Kidney glomerular epithelial cell (primary cell): ENCODE measurements at regions not wholly inside any gene's neighbourhood (a gene's known extent, or its start where the extent isn't known, plus 50 kb on each side); places are given as distances from the start of the nearest gene placed in this dataset.
"Not testable (repeated sequence)": the region's sequence is repeated elsewhere in the genome, so short reads cannot be mapped to it uniquely, and the experiment has no call there.

Experiments
- DNase-seq: peaks from one replicate; lab custom pipeline; 2025; lab: John Stamatoyannopoulos, UW

DNA sequence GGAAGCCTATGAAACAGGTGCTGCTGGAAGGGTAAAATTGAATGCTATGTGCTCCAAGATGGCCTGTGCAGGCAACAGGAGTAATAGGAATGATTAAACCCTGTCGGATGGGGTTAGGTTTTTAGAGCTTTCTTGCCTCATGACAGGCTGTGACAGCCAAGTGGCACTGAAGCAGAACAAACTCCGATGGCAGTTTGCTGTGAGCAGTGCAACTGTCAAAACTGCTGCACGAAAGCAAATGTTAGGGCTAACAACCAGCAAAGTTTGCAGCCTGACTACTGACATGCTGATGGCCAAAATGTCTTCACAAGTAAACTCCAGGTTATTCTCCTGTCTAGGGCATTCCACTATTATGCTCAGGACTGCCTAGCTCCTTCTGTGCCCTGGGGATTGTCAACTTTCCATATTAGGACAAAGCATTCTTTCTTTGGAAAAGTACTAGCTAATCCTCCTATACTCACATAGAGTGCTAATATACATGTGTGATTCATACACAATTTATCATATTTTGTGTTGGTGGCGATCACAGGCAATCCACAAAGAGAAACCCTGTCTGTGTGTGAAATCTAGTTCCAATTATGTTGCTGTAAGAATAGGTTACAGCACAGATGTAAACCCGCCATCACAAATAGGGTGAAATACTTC lies 486.6 kb upstream of the TENM3 start:
- no peak for DNase-seq

DNA sequence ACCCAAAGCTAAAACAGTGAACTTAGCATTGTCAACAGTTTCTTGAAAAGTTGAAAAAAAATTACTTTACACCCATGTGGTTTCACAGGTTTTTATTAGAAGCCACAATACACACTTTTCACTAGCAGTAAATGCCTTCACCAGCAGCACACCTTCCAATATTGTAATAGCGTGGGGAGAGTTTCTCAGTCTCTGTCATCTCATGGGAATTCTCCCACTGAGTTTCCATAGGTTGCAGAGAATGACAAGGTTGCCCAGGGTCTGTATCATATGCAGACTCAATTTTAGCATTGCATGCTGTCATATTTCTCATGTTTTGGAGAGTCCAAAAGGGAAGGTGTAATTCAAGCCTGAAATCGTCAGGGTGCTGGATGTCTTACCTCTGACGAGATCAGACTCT lies 486.1 kb upstream of the TENM3 start:
- DNase-seq, result no peak

DNA sequence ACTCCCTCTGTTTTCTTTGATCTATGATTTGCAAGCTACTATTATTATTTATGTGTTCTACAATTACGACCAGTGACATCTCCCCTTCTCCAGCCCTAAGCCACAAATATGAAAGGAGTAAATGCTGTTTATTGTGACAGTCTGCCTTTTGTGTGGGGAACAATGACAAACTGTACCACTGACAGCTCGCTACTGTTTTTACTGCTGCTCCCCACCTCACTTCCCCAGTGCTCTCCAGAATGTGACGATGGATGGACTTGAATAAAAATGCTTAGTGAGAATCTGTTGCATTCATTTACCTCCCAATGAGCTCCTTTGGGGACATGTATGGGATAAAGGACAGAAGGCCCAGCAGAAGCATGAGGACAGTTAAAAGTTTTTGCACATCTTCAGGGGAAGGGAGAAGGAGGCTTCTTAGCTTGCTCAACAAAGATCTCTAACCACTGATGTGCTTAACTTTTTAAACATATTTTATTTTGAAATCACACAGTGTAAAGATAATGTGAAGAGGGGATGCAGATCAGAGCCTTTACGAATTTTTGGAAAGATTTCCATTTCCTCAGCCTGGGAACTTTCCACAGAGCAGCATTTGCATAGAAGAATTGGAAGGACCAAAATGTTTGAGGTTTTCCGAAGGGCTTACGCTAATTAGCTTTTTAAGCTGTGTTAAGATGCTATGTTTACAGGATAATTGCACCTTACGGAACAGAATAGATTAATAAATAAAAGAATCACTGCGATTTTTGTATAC lies 485.1 kb upstream of the TENM3 start:
- DNase-seq, result no peak

DNA sequence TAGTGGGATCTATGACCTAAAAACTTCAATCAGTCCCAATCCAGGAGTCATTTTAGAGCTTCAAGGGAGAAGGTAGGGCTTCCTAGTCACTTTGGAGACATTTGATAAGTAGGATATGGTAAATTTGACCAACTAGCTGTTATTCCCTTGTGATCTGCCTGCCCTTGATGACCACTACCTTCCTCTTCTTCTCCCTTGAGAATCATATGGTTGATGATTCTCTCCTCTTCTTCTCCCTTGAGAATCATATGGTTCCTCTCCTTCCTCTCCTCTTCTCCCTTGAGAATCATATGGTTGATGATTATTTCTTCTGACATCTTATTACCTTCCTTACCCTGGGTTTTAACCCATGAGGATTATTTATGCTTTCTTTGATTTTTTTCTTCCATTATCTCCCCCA lies 482.6 kb upstream of the TENM3 start:
- no peak for DNase-seq

DNA sequence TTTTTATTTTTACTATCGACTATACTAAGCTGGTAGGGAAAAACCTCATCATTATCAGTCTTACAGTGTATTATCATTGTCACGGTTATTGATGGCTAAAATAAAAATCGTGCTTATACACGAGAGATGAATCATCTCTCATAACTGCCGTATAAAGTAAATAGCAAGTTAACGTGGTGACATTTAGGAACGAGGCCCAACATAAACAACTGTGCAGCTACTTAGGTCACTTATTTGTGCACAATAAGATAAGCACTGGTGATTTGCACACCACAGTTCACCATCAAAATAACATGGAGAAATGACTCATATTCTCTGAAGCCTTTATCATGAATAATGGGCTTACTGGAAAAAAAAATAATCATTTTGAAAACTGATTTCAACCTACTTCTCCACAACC lies 482.0 kb upstream of the TENM3 start:
- no peak for DNase-seq

DNA sequence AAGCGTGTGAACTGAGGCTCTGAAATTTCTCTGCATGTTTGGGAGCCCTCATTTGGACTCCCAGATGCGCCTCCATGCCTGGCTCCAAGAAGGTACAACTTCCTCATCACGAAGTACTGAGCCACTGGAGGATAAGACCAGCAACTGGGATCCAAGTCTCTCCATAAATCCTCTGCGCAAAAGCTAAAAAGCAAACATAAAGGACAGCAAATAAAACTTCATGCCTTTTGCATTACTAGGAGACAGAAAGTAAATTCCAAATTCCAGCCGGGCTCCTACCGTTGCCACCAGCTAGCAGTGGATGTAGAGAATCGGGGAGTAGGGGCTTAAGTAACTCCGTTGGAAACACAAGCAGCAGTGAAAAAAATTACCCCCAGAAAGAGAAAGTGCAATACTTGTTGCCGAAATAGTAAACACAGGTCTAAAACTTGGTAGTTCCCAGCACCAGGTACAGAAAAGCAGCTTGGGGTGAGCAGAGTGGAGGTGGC lies 477.1 kb upstream of the TENM3 start:
- no peak for DNase-seq

DNA sequence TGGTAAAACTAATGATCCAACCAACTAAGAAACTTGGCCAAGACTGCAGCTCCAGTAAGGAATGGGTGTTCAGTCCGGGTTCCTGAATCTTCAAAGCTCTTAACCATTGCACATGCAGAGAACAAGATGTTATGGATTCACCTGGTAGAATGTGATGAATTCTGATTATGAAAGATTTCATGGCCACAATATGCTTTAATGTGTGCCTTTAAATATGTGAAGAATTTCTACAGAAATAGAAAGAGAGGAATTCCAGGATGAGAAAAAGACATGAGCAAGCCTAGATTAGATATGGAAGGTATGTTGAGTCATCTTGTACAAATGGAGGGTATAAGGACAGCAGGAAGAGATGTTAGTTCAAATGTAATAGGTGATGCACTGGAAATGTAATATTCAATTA lies 472.2 kb upstream of the TENM3 start:
- DNase-seq, result no peak

DNA sequence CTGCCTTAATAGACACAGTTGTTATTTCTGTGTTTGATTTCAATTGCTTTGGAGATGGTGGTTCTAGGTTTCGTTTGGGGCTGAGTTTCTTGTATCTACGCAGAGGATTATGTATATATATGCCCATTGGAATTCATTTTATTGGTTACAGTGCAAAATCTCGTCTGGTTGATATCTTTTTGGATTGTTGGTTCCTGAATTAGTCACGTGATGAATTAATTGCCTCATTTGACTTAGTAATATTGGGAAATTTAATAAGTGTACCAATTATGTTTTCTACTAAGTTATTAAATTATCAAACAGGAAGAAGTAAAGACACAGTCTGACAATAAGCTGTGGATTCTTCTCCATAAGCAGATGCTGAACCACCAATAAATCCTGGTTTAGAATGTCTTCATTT lies 467.9 kb upstream of the TENM3 start:
- DNase-seq, result no peak

DNA sequence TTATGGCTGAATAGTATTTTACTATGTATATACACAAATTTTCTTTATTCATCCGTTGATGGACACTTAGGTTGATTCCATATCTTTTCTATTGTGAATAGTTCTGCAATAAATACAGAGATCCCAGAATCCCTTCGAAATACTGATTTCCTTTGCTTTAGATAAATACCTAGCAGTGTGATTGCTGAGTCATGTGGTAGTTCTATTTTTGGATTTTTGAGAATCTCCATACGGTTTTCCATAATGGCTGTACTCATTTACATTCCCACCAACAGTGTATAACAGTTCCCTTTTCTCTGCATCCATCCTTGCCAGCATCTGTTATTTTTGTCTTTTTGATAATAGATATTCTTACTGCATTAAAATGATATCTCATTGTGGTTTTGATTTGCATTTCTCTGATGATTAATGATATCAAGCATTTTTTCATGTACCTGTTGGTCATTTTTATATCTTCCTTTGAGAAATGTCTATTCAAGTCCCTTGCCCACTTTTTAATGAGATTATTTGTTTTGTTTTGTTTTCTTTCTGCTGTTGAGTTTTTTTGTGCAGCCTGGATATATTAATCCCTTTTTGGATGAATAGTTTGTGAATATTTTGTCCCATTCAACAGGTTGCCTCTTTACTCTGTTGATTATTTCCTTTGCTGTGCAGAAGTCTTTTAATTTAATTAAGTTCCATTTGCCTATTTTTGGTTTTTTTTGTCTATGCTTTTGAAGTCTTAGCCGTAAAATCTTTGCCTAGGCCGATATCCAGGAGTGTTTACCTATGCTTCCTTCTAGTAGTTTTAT lies 466.7 kb upstream of the TENM3 start:
- no peak for DNase-seq

DNA sequence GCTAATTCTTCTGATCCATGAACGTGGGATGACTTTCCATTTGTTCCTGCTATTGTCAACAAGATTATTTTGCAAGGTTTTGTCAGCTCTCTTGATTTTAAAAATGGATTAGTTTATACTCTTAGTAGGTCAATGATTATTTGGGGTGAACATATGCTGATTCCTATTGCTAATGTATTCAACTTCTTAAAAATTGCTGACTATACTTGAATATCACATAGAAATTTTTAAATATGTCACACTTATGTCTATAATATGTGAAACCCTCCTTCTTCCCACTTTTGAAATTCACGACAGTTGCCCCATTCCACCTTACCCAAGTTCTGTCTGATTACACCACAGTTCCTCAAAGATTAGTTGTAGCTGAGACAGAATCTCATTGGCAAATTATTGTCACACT lies 465.7 kb upstream of the TENM3 start:
- DNase-seq, result no peak

DNA sequence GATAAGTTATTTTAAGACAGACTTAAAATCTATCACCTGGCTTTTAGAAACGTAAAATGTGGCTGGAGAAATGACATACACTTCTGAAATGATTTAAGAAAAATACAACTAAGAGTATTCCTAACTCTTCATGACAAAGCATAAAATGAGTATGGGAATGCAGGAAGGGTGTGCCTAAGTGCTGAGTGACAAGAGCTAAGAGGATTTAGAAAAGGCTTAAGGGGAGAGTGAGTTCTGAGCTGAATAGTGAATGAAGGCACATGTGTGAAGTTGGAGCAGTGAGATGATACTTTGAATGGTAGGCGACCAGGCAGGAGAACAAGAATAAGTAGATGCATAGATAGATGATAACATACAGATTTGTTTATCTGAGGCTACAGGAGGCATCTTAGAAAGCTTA lies 458.3 kb upstream of the TENM3 start:
- no peak for DNase-seq

DNA sequence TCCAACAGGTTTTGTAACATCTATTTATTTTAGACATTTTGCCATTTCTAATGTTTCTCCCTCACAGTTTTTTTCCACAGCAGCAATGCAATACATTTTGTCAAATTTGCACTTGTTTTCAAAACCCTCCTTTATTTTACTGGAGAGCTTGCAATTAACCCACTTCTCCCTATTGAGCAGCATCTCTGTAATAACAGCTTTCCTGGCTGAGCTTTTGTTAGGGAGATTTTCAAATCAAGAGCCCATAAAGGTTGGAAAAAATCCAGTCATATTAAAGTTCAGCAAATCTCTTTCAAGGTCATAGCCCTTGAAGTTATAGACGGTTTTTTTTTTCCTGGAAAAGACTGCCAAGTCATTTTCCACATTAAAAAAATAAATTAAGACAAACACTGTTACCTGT lies 450.6 kb upstream of the TENM3 start:
- DNase-seq, result no peak

DNA sequence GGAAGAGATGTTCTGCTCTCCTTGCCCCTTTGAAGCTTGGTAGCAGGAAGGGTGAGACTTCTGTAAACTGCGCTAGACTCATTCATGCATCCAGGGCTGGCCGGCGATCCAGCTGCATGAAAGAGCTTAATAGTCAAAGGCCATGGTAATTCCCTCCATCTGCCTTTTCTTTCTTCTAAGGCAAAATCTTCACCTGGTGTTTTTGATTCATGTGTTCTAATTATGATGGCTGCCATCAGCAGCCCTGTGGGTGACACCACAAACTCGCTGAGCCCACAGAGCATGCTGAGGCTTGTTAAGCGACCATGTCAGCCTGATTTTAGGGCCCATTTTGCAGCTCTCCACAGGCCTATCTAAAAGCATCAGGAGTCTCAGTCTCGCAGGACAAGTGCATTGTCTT lies 450.1 kb upstream of the TENM3 start:
- no peak for DNase-seq

DNA sequence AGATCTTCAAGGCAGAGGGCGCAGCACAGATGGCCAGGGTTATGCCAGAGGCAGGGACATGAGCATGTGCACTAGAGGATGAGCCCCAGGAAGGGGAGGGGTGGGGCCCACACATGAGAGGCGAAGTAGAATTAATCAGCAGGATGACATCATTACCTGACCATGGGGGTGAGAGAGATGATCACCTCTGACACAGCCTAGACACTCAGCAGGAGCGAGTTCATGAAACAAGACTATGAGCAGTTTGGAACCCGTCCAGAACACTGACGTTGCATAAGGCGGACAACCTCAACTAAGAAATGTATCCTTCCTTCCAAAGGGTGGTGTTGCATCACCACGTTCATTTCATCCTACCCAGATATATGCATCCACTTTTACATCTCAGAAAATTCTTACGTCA lies 446.7 kb upstream of the TENM3 start:
- no peak for DNase-seq

DNA sequence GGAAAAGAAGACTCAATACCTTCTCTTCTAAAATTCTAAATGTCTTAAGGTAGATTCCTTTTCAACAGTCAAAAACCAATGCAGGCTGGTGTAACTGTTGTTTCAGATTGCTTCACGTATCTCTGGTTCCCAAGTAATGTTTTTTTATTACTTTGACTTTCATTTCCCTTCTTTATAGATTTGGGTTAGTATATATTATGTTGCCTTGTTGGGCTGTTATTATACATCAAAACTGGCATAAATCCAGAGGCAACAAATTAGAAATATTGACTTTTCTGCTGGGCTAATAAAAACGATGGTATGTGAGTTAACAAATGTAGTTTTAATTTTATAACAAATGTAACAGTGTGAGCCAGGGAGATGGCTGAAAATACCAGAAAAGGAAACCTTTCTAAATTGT lies 444.7 kb upstream of the TENM3 start:
- DNase-seq, result no peak

DNA sequence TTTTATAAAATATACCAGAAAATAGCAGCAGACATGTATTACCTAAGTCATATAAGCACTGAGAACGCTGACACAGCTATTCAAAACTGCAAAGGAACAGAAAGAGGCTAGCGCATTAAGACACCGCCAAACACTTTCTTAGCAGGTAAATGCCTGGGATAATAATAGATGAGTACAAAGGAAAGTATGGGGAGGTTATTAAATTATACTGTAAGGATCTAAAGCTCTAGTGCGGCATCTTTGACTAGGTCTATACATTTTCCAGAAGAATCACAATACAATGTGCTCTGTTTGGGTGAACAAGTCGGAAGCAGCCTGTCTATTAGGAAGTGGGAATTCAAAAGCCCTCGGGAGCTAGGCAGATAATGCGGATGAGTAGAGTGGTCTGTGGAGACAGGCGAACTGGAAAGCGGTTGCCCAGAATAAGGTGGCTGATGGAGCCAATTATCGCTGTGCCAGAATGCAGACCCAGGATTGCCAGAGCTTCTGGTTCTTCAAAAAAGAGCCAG lies 443.6 kb upstream of the TENM3 start:
- DNase-seq, result no peak

DNA sequence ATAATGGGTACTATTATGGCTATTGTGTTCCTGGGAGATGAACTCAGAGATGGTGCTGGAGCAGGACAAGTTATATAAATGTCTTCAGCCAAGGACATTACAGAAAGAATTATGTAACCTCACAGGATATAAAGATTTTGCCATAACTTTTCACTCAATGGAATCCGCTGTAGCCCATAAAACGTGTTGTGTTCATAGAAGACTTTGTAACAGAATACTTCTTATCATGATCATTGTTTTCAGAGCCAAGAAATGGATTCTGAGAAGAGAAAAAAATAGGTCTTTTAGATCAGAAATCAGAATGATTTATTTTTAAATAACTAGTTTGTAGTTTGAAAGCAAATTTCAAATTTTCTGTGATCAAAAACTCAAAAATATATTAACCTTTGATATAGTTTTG lies 441.0 kb upstream of the TENM3 start:
- DNase-seq, result no peak

DNA sequence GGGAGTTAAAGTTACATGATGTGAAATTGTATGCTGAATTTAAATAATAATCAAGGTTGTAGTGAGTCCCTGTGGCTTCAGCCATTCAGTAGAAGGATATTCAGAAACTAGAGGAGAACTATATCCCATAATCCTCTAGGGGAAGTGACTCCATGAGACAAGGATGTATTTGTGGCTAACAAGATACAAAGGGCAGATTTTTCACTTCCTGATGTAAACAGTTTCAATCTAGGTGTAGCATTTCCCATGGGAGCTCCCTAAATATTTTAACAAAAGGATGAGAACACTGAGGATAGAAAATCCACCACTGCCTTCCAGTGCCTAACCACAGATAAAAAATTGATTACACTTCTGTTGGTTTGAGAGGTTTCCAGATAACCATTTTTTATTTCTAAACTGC lies 435.4 kb upstream of the TENM3 start:
- DNase-seq, result no peak

DNA sequence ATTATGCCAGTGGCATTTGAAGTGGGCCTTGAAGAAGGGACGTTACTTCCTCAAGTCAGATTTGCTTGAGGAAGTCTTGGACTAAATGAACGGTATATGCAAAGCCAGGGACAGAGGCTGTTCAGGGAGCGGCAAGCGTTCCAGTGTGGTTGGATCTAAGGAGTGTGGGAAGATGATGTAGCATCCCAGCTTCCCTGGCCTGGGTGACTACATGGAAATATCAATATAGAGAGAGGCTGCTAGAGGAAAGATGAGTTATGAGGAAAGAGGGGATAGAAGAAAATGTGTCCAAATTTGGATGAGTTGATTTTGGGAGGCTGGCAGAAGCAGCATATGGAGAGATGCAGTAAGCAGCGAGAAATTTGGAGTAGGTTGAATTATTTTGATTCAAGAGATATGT lies 432.5 kb upstream of the TENM3 start:
- no peak for DNase-seq

DNA sequence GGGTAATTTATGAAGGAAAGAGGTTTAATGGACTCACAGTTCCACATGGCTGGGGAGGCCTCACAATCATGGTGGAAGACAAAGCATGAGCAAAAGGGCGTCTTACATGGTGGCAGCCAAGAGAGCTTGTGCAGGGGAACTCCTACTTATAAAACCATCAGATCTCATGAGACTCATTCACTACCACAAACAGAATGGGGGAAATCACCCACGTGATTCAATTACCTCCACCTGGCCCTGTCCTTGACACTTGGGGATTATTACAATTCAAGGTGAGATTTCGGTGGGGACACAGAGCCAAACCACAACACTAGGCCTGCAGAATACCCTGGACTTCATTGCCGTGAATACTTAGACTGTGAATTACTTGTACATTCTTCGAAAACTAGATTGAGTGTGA lies 431.7 kb upstream of the TENM3 start:
- DNase-seq, result not testable (repeated sequence)

DNA sequence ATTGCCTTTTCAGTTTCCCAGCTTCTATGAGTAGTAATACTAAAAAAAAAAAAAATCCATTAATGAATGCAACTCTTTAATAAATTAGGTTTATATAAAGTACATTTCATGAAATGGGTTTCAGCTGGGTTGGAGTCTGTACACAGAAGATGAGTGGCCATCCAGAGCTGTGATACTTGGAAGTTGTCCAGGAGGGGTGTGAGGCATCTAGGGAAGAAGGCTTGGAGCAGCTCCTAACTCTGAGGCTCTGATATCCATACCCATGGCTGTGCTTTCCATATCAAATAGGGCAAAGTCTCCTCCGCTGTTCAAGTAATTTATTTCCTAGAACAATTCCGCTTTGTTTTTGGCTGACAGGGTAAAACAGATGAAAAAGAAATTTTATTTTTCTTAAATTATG lies 423.3 kb upstream of the TENM3 start:
- no peak for DNase-seq

DNA sequence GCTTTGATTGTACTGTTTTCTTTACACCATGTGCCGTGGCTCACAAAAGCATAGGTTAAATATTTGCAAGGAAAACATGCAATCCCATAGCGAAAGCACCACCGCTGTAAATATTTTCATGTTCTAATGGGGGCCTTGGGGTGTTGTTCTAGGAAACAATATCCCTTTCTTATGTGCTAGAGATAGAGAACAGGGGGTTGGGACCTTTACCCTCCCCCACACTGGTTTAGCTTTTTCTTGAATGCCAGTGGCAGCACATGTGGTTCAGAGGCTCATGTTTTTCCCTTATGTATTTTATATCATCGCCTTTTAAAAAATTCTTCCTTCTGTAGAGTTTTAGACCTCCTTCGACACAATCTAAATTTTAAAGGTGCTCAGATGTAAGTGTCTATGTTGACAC lies 422.6 kb upstream of the TENM3 start:
- DNase-seq, result no peak
